ENCODE measurements at regions not wholly inside any gene's neighbourhood (a gene's known extent, or its start where the extent isn't known, plus 50 kb on each side); places are given as distances from the start of the nearest gene placed in this dataset.

DNA sequence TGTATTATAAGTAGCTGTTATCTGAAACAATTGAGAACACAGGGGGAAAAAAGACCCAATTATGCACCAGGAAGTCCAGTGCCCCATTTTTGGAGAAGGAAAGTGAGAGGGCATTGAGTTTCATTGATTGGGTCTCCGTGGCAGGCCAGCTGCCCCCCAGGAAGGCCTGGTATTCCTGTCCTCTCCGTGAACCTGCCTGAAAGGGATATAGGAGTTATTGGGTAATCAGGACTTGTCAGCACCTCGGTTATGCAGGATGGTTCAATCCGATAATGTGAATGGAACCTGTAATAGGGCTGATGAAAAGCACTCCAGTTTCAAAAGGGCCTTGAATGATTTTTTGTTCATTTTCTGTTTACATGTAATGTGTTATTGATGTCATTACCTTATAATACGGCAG, 122.0 kb upstream of the RARB start:
- POLR2A ChIA-PET = no interaction called here
- CTCF ChIA-PET (ENCODE audit: low intra/inter-chr PET ratio) = no interaction called here
- no TSS peak for BruUV-seq (replicated peaks)

More for the DNA sequence above, 122.0 kb upstream of the RARB start:
- Histone ChIP-seq H2AFZ (ENCODE audit: low read depth, low read length) (no peak overlapping the region), H3K79me2 (ENCODE audit: control insufficient read depth, insufficient read depth, low read length) (no peaks in the 10 kb centered on the region), H3K9ac (ENCODE audit: insufficient read depth in 1 of 2, low read depth in 2 of 2, low read length in 2 of 2) (no peak overlapping the region), H3K27me3 (ENCODE audit: control insufficient read depth in 2 of 2, insufficient read depth in 2 of 2, low read length in 2 of 2) (no peaks in the 10 kb centered on the region), H3K27ac (ENCODE audit: extremely low read depth, low read depth, low read length) (no peak overlapping the region), H3K4me2 (ENCODE audit: insufficient read depth, low read length) (no peak overlapping the region), H3K9me1 (ENCODE audit: control insufficient read depth, insufficient read depth, low read length) (no peaks in the 10 kb centered on the region), H4K20me1 (replicated peaks; ENCODE audit: control insufficient read depth, insufficient read depth, low read length) (no peaks in the 10 kb centered on the region), H3K4me1 (replicated peaks in 1 of 2; ENCODE audit: control insufficient read depth in 2 of 2, insufficient read depth in 2 of 2, low read length in 2 of 2) (no peaks in the 10 kb centered on the region), H3K4me3 (no peak overlapping the region), H3K9me3 (replicated peaks; ENCODE audit: control insufficient read depth, insufficient read depth, low read depth, low read length) (no peaks in the 10 kb centered on the region), H3K36me3 (ENCODE audit: control insufficient read depth, insufficient read depth, low read length) (no peaks in the 10 kb centered on the region)
- intact Hi-C loops (cut with micrococcal nuclease) (no loop called here), in situ Hi-C loops (cut with MboI) (no loop called here)
- no peak for TF ChIP-seq CBX5 (IDR thresholded peaks at IDR 0.05; ENCODE audit: borderline replicate concordance, low read depth)
- TF ChIP-seq, protein P1, sequence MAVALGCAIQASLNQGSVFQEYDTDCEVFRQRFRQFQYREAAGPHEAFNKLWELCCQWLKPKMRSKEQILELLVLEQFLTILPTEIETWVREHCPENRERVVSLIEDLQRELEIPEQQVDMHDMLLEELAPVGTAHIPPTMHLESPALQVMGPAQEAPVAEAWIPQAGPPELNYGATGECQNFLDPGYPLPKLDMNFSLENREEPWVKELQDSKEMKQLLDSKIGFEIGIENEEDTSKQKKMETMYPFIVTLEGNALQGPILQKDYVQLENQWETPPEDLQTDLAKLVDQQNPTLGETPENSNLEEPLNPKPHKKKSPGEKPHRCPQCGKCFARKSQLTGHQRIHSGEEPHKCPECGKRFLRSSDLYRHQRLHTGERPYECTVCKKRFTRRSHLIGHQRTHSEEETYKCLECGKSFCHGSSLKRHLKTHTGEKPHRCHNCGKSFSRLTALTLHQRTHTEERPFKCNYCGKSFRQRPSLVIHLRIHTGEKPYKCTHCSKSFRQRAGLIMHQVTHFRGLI (CRISPR knock-in tag; IDR thresholded peaks at IDR 0.05) = no peak
- TF ChIP-seq NONO (IDR thresholded peaks at IDR 0.05; ENCODE audit: low read depth in 2 of 2, low read length in 1 of 2) = no peak
- TF ChIP-seq ZNF253 (CRISPR knock-in tag; conservative IDR thresholded peaks at IDR 0.05) = no peak
- TF ChIP-seq RBBP5 (IDR thresholded peaks at IDR 0.05; ENCODE audit: borderline replicate concordance, insufficient read depth, low read length, poor library complexity, severe bottlenecking) = no peak
- TF ChIP-seq, protein P2, sequence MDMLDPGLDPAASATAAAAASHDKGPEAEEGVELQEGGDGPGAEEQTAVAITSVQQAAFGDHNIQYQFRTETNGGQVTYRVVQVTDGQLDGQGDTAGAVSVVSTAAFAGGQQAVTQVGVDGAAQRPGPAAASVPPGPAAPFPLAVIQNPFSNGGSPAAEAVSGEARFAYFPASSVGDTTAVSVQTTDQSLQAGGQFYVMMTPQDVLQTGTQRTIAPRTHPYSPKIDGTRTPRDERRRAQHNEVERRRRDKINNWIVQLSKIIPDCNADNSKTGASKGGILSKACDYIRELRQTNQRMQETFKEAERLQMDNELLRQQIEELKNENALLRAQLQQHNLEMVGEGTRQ (CRISPR knock-in tag; IDR thresholded peaks at IDR 0.05) = no peak
- no peak for TF ChIP-seq MEF2D (tag; conservative IDR thresholded peaks at IDR 0.05; ENCODE audit: low read depth)
- TF ChIP-seq MAZ (CRISPR knock-in tag; conservative IDR thresholded peaks at IDR 0.05 in 1 of 2, IDR thresholded peaks at IDR 0.05 in 1 of 2) = no peak
- TF ChIP-seq TAF1 (IDR thresholded peaks at IDR 0.05; ENCODE audit: control insufficient read depth, extremely low read depth, insufficient read depth, low read length, severe bottlenecking) = no peak
- no peak for TF ChIP-seq RFX5 (IDR thresholded peaks at IDR 0.05; ENCODE audit: low read depth, low read length)
- TF ChIP-seq CBX1 (IDR thresholded peaks at IDR 0.05; ENCODE audit: low read depth) = no peak
- TF ChIP-seq, protein P3, sequence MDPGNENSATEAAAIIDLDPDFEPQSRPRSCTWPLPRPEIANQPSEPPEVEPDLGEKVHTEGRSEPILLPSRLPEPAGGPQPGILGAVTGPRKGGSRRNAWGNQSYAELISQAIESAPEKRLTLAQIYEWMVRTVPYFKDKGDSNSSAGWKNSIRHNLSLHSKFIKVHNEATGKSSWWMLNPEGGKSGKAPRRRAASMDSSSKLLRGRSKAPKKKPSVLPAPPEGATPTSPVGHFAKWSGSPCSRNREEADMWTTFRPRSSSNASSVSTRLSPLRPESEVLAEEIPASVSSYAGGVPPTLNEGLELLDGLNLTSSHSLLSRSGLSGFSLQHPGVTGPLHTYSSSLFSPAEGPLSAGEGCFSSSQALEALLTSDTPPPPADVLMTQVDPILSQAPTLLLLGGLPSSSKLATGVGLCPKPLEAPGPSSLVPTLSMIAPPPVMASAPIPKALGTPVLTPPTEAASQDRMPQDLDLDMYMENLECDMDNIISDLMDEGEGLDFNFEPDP (CRISPR knock-in tag; IDR thresholded peaks at IDR 0.05) = no peak
- 0% methylated on average over 5 of the region's 5 CpGs for WGBS (ENCODE audit: insufficient coverage, low coverage, missing lambda C conversion rate)
- ATAC-seq (no peak), FAIRE-seq (no peak), DNase-seq (ENCODE audit: extremely low read depth in 1 of 4, low spot score in 3 of 4) (no peak)

Data from K562 (cell line).